HepG2 (cell line): ENCODE measurements at regions not wholly inside any gene's neighbourhood (a gene's known extent, or its start where the extent isn't known, plus 50 kb on each side); places are given as distances from the start of the nearest gene placed in this dataset.

ENCODE experiments used
- ATAC-seq: fragments of 200-7000 bp; cut with Tn5 transposase; 3 replicates; pipeline ENCODE4 v1.9.1; 2020; ENCODE audit warnings: mild to moderate bottlenecking, moderate library complexity
- BruUV-seq: library from RNA; stranded (reverse); fragments of 400-500 nt; replicated peaks from 2 replicates; lab custom pipeline; 2021; lab: Mats Ljungman, UMichigan
- CTCF ChIA-PET: fragments of 300-600 bp; formaldehyde crosslinking; extraction: SDS; loops from one replicate; lab custom pipeline; 2021; ENCODE audit warnings: low total read pairs, inconsistent platforms, low intra/inter-chr PET ratio; lab: Yijun Ruan, JAX
- POLR2A ChIA-PET: fragments of 350-600 bp; sonication (Branson Sonifier 250); formaldehyde crosslinking; loops from one replicate; lab custom pipeline; 2020; ENCODE audit warnings: antibody characterized with exemption, inconsistent platforms; lab: Yijun Ruan, JAX
- DNase-seq: peaks from one replicate; pipeline ENCODE4 v3.0.0-alpha.2; 2015; ENCODE audit warnings: low spot score
- FAIRE-seq: peaks from 3 replicates; lab custom pipeline; 2011; peaks lifted over from hg19 to GRCh38; lab: Jason Lieb, UNC
- H2AFZ ChIP-seq: one replicate; pipeline ENCODE4 v1.6.1; 2011; ENCODE audit warnings: low read length, inconsistent platforms
- H3K27ac ChIP-seq: fragments of 300-600 bp; 3 replicates; pipeline ENCODE4 v1.8.0; 2011; ENCODE audit warnings: mixed run types, mild to moderate bottlenecking, mixed read lengths, low read length, inconsistent platforms; ENCODE audit not compliant: insufficient read depth; ENCODE audit errors: extremely low read length
- H3K27me3 ChIP-seq, 2 experiments: fragments of 200-600 bp in 1 of 2; 2 replicates in 1 of 2; 3 replicates in 1 of 2; pipeline versions ENCODE4 v1.6.0 to v1.8.0; 2011; ENCODE audit warnings: low read length in 2 of 2, mild to moderate bottlenecking in 2 of 2, moderate library complexity in 2 of 2, inconsistent platforms in 1 of 2; ENCODE audit not compliant: insufficient read depth in 2 of 2, control insufficient read depth in 1 of 2
- H3K36me3 ChIP-seq, 2 experiments: fragments of 200-600 bp in 1 of 2; replicated peaks in 1 of 2; 2 replicates in 1 of 2; 3 replicates in 1 of 2; pipeline versions ENCODE4 v1.5.1 to v1.8.0; 2011; ENCODE audit warnings: low read length in 2 of 2, inconsistent platforms in 1 of 2; ENCODE audit not compliant: insufficient read depth in 2 of 2, control insufficient read depth in 1 of 2
- H3K4me1 ChIP-seq: 2 replicates; pipeline ENCODE4 v1.5.1; 2012; ENCODE audit warnings: low read length, inconsistent platforms; ENCODE audit not compliant: insufficient read depth
- H3K4me2 ChIP-seq: 2 replicates; pipeline ENCODE4 v1.6.0; 2011; ENCODE audit warnings: low read depth, low read length, inconsistent platforms
- H3K4me3 ChIP-seq, 3 experiments: fragments of 200-600 bp in 1 of 3; sonication (generic), shearing (Covaris generic) in 1 of 3; replicated peaks in 1 of 3; 2 replicates each; pipeline ENCODE4 v1.5.1; 2011 to 2016; ENCODE audit warnings: low read length in 3 of 3, inconsistent platforms in 2 of 3, low read depth in 2 of 3, mild to moderate bottlenecking in 2 of 3, control low read depth in 1 of 3, mixed read lengths in 1 of 3; ENCODE audit not compliant: insufficient read depth in 1 of 3
- H3K79me2 ChIP-seq: one replicate; pipeline ENCODE4 v1.6.1; 2011; ENCODE audit warnings: low read length, inconsistent platforms; ENCODE audit not compliant: insufficient read depth
- H3K9ac ChIP-seq: 2 replicates; pipeline ENCODE4 v1.6.0; 2011; ENCODE audit warnings: mild to moderate bottlenecking, low read depth, low read length, inconsistent platforms; ENCODE audit not compliant: insufficient read depth
- H3K9me3 ChIP-seq: 2 replicates; pipeline ENCODE4 v1.5.1; 2012; ENCODE audit warnings: mild to moderate bottlenecking, low read length
- H4K20me1 ChIP-seq: 2 replicates; pipeline ENCODE4 v1.6.0; 2011; ENCODE audit warnings: inconsistent platforms, mild to moderate bottlenecking, low read length, moderate library complexity; ENCODE audit not compliant: insufficient read depth
- ATF3 ChIP-seq: sonication (generic); formaldehyde crosslinking; IDR thresholded peaks from 2 replicates; pipeline ENCODE4 v1.4.0; 2020; ENCODE audit warnings: missing genetic modification reagents
- MAZ ChIP-seq, 2 experiments: sonication (generic) in 1 of 2; formaldehyde crosslinking in 1 of 2; IDR thresholded peaks; 2 replicates each; pipeline versions ENCODE4 v1.5.0 to v1.6.1; 2012 to 2020; ENCODE audit warnings: low read depth in 2 of 2, mild to moderate bottlenecking in 2 of 2, borderline replicate concordance in 1 of 2, improper control_type of control experiment in 1 of 2, low read length in 1 of 2, missing genetic modification reagents in 1 of 2, moderate library complexity in 1 of 2
- RARG ChIP-seq: sonication (generic); formaldehyde crosslinking; IDR thresholded peaks from 2 replicates; pipeline ENCODE4 v1.4.0; 2020; ENCODE audit warnings: low read depth, mild to moderate bottlenecking, missing genetic modification reagents
- RBAK ChIP-seq: sonication (generic); formaldehyde crosslinking; IDR thresholded peaks from 2 replicates; pipeline ENCODE4 v1.5.1; 2020; ENCODE audit warnings: mild to moderate bottlenecking, missing genetic modification reagents
- RNF2 ChIP-seq: fragments of 450-650 bp; conservative IDR thresholded peaks from 2 replicates; pipeline ENCODE4 v1.6.1; 2016; ENCODE audit warnings: low read depth
- SAP130 ChIP-seq: IDR thresholded peaks from 2 replicates; pipeline ENCODE4 v1.6.1; 2016; ENCODE audit warnings: low read depth
- SMC3 ChIP-seq: IDR thresholded peaks from 2 replicates; pipeline ENCODE4 v1.6.1; 2011; ENCODE audit warnings: low read length, improper control_type of control experiment
- SOX6 ChIP-seq, 2 experiments: fragments of 450-650 bp in 1 of 2; sonication (generic) in 1 of 2; formaldehyde crosslinking in 1 of 2; IDR thresholded peaks; 2 replicates each; pipeline versions ENCODE4 v1.4.0 to v1.6.1; 2017 to 2020; ENCODE audit warnings: antibody characterized with exemption in 1 of 2, mild to moderate bottlenecking in 1 of 2, missing genetic modification reagents in 1 of 2
- WGBS: methylation state at CpG from one replicate; pipeline ENCODE4 v1.1.6; 2017; ENCODE audit warnings: low lambda C conversion rate; 5-methylcytosine and 5-hydroxymethylcytosine counted together
- in situ Hi-C: cut with HindIII; loops from 2 replicates; pipeline ENCODE4 v1.10.0; 2017; ENCODE audit warnings: low pct_unique_long_range_greater_than_20kb; ENCODE audit not compliant: extremely low pct_ligation_motif_present
- intact Hi-C: fragments of 100-400 bp; cut with micrococcal nuclease; formaldehyde crosslinking; loops from one replicate; pipeline ENCODE4 v1.10.0; 2022; ENCODE audit not compliant: unreplicated experiment
- TF ChIP-seq, protein P1 (sequence below): sonication (generic); formaldehyde crosslinking; IDR thresholded peaks from 2 replicates; pipeline ENCODE4 v1.4.0; 2020; ENCODE audit warnings: missing genetic modification reagents
- TF ChIP-seq, protein P2 (sequence below): sonication (generic); formaldehyde crosslinking; IDR thresholded peaks from 2 replicates; pipeline ENCODE4 v1.9.0; 2022; ENCODE audit warnings: missing genetic modification reagents, mild to moderate bottlenecking, borderline replicate concordance

- Histone ChIP-seq H3K36me3 (no peaks in the 10 kb centered on the region), H3K4me2 (no peak overlapping the region), H4K20me1 (no peaks in the 10 kb centered on the region), H3K4me1 (no peaks in the 10 kb centered on the region), H3K4me3 (no peak overlapping the region), H3K9me3 (no peaks in the 10 kb centered on the region), H2AFZ (no peak overlapping the region), H3K79me2 (no peaks in the 10 kb centered on the region), H3K27me3 (no peaks in the 10 kb centered on the region), H3K27ac (no peak overlapping the region), H3K9ac (no peak overlapping the region)
- TF ChIP-seq RNF2 = no peak
- TF ChIP-seq SOX6 (IDR thresholded peaks at IDR 0.05) = no peak
- no peak for TF ChIP-seq SOX6 (CRISPR knock-in tag; IDR thresholded peaks at IDR 0.05)
- TF ChIP-seq MAZ (IDR thresholded peaks at IDR 0.05; ENCODE audit: borderline replicate concordance, low read depth, low read length) = no peak
- no peak for TF ChIP-seq MAZ (CRISPR knock-in tag; IDR thresholded peaks at IDR 0.05; ENCODE audit: low read depth)
- no peak for TF ChIP-seq RARG (CRISPR knock-in tag)
- TF ChIP-seq, protein P1, sequence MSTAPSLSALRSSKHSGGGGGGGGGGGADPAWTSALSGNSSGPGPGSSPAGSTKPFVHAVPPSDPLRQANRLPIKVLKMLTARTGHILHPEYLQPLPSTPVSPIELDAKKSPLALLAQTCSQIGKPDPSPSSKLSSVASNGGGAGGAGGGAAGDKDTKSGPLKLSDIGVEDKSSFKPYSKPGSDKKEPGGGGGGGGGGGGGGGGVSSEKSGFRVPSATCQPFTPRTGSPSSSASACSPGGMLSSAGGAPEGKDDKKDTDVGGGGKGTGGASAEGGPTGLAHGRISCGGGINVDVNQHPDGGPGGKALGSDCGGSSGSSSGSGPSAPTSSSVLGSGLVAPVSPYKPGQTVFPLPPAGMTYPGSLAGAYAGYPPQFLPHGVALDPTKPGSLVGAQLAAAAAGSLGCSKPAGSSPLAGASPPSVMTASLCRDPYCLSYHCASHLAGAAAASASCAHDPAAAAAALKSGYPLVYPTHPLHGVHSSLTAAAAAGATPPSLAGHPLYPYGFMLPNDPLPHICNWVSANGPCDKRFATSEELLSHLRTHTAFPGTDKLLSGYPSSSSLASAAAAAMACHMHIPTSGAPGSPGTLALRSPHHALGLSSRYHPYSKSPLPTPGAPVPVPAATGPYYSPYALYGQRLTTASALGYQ (CRISPR knock-in tag) = no peak
- no peak for TF ChIP-seq ATF3 (CRISPR knock-in tag)
- TF ChIP-seq, protein P2, sequence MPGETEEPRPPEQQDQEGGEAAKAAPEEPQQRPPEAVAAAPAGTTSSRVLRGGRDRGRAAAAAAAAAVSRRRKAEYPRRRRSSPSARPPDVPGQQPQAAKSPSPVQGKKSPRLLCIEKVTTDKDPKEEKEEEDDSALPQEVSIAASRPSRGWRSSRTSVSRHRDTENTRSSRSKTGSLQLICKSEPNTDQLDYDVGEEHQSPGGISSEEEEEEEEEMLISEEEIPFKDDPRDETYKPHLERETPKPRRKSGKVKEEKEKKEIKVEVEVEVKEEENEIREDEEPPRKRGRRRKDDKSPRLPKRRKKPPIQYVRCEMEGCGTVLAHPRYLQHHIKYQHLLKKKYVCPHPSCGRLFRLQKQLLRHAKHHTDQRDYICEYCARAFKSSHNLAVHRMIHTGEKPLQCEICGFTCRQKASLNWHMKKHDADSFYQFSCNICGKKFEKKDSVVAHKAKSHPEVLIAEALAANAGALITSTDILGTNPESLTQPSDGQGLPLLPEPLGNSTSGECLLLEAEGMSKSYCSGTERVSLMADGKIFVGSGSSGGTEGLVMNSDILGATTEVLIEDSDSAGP (CRISPR knock-in tag) = no peak
- TF ChIP-seq RBAK (CRISPR knock-in tag) = no peak
- no peak for TF ChIP-seq SMC3
- TF ChIP-seq SAP130 = no peak
- in situ Hi-C loops = no loop called here
- ATAC-seq (no peak), FAIRE-seq (no peak), DNase-seq (no peak)
- intact Hi-C loops = no loop called here
- BruUV-seq = no TSS peak
- ChIA-PET CTCF (no interaction called here), POLR2A (no interaction called here)
- 4% methylated on average over 8 of the region's 8 CpGs for WGBS
These were observed 117.7 kb upstream of the GOLGA6L6 start for GRCh38 chr15:20659265-20659664.
